Esophagus muscularis mucosa (tissue), 4 donors: ENCODE measurements at regions not wholly inside any gene's neighbourhood (a gene's known extent, or its start where the extent isn't known, plus 50 kb on each side); places are given as distances from the start of the nearest gene placed in this dataset.

Experiments used
- CTCF ChIP-seq, 3 experiments: fragments of 200-600 bp in 2 of 3; fragments of 450-650 bp in 1 of 3; sonication (generic) in 2 of 3; IDR thresholded peaks; one replicate each; pipeline ENCODE4 v1.5.1; 2017 to 2019; ENCODE audit warnings: antibody characterized with exemption in 3 of 3, mild to moderate bottlenecking in 2 of 3, moderate library complexity in 1 of 3
- EP300 ChIP-seq: sonication (generic); formaldehyde crosslinking; IDR thresholded peaks from one replicate; pipeline ENCODE4 v1.6.1; 2017; ENCODE audit warnings: antibody characterized with exemption
- POLR2A ChIP-seq: fragments of 450-650 bp; IDR thresholded peaks from one replicate; pipeline ENCODE4 v1.6.1; 2017; ENCODE audit warnings: antibody characterized with exemption, moderate library complexity, mild to moderate bottlenecking, low read depth
- POLR2AphosphoS5 ChIP-seq, 2 donors: sonication (generic); formaldehyde crosslinking; IDR thresholded peaks; one replicate each; pipeline ENCODE4 v1.6.1; 2017; ENCODE audit warnings: antibody characterized with exemption in 2 of 2

- TF ChIP-seq POLR2A = no peak
- no peak for TF ChIP-seq CTCF (IDR thresholded peaks at IDR 0.05)
- no peak for TF ChIP-seq POLR2AphosphoS5 (IDR thresholded peaks at IDR 0.05)
- no peak for TF ChIP-seq EP300
Measured at GRCh38 chr4:96406742-96407141, 566.8 kb downstream of the PDHA2 start.
